ENCODE measurements at regions not wholly inside any gene's neighbourhood (a gene's known extent, or its start where the extent isn't known, plus 50 kb on each side); places are given as distances from the start of the nearest gene placed in this dataset.

DNA sequence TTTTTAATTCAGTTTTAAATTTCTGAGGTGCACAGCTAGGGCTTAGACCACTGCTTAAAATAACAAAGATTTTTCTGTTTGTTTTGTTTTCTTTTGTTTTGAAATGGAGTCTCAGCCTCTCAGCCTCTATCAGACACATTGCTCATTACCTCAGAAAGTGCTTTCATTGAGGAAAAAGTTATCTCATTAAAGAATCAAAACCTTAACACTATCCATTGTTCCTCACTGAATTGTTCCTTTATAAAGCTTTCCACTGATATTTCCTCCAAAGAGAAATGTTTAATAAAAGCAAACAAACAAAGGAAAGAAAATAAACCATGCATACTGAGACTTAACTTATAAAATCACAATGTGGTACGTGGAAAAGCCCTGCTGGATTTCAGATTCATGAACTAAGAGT, 63.8 kb downstream of the SIPA1L2 start:
- Histone ChIP-seq H3K36me3 (no peaks in the 10 kb centered on the region), H3K4me3 (no peak overlapping the region), H3K27me3 (no peaks in the 10 kb centered on the region), H3K27ac (replicated peaks in 1 of 4) (peak overlapping the region in 1 of 4 donors; percentile 3), H3K4me1 (peaks cover 50 to 84% (median 77%) of the 10 kb centered on the region in 4 donors), H3K9me3 (no peaks in the 10 kb centered on the region)
- TF ChIP-seq POLR2A (IDR thresholded peaks at IDR 0.05; ENCODE audit: low read depth), result no peak
- TF ChIP-seq POLR2AphosphoS5 (IDR thresholded peaks at IDR 0.05), result no peak
- TF ChIP-seq, protein P1, sequence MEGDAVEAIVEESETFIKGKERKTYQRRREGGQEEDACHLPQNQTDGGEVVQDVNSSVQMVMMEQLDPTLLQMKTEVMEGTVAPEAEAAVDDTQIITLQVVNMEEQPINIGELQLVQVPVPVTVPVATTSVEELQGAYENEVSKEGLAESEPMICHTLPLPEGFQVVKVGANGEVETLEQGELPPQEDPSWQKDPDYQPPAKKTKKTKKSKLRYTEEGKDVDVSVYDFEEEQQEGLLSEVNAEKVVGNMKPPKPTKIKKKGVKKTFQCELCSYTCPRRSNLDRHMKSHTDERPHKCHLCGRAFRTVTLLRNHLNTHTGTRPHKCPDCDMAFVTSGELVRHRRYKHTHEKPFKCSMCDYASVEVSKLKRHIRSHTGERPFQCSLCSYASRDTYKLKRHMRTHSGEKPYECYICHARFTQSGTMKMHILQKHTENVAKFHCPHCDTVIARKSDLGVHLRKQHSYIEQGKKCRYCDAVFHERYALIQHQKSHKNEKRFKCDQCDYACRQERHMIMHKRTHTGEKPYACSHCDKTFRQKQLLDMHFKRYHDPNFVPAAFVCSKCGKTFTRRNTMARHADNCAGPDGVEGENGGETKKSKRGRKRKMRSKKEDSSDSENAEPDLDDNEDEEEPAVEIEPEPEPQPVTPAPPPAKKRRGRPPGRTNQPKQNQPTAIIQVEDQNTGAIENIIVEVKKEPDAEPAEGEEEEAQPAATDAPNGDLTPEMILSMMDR (IDR thresholded peaks at IDR 0.05), result no peak
- no peak for TF ChIP-seq EP300 (IDR thresholded peaks at IDR 0.05)
- 39% methylated on average over 1 of the region's 1 CpG for WGBS
- intact Hi-C loops (cut with DNase I), result no loop called here
- DNase-seq (ENCODE audit: extremely low spot score), result no peak

DNA sequence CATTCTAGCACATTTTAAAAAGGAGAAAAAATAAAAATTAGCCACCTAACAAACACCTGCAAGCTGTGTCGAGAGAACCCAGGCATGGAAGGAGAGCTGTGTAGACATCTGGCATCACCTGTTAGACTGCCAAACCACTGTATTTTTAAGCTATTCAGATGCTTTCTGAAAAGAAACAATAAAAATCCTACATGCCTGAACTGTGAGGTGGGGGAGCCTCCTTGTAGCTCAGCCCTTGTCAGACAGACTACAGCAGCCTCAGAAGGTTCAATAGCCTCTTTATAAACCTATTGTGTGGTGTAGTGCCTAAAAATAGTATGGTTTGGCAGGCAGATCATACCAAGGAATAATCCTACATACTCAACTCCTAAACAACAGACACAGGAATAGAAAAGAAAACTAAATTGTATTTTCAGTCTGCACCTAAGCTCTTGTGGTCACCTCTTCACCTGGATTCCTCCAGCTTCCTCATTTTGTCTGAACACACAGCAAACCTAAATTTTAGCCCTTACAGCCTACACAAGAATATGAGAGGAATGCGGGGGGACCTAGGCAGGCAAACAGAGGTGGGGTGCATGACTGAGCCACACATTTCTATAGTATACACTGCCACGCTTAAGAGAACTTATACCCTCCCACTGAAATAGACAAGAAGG, 67.0 kb downstream of the SIPA1L2 start:
- no peaks in the 10 kb centered on the region for H3K27me3 ChIP-seq
- intact Hi-C loops (cut with DNase I), result no loop called here
- no peak overlapping the region for H3K4me3 ChIP-seq
- H3K36me3 ChIP-seq, result no peaks in the 10 kb centered on the region
- WGBS, result 76% methylated on average over 3 of the region's 3 CpGs
- no peak for TF ChIP-seq POLR2AphosphoS5 (IDR thresholded peaks at IDR 0.05)
- TF ChIP-seq, protein P1 (IDR thresholded peaks at IDR 0.05), result no peak
- no peak for TF ChIP-seq EP300 (IDR thresholded peaks at IDR 0.05)
- no peak for TF ChIP-seq POLR2A (IDR thresholded peaks at IDR 0.05; ENCODE audit: low read depth)
- no peak overlapping the region for H3K27ac ChIP-seq (replicated peaks in 1 of 4)
- H3K4me1 ChIP-seq, result peaks cover 48 to 82% (median 70%) of the 10 kb centered on the region in 4 donors
- peak; percentile 60 for DNase-seq (ENCODE audit: extremely low spot score)
- H3K9me3 ChIP-seq, result no peaks in the 10 kb centered on the region

DNA sequence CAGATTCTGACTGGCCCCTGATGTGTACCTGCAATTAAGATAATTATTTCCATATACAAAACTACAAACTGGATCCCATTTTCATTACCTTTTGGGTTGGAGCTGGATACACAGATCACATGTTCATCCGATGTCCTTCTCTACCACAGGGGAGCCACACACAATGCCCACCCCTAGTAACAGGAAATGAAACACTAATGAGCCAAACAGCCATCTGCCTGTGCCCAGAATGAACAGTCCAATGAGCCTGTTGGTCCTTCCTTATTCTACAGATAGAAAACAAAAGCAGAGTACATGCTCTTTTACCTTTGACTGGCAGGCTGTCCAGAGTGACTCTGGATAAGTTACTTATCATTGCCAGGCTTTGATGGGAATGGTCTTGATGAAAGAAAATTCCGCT, 68.6 kb downstream of the SIPA1L2 start:
- no peaks in the 10 kb centered on the region for H3K27me3 ChIP-seq
- H3K4me3 ChIP-seq, result no peak overlapping the region
- TF ChIP-seq, protein P1 (IDR thresholded peaks at IDR 0.05), result no peak
- no peak for TF ChIP-seq EP300 (IDR thresholded peaks at IDR 0.05)
- TF ChIP-seq POLR2AphosphoS5 (IDR thresholded peaks at IDR 0.05), result no peak
- TF ChIP-seq POLR2A (IDR thresholded peaks at IDR 0.05; ENCODE audit: low read depth), result no peak
- H3K27ac ChIP-seq (replicated peaks in 1 of 4), result no peak overlapping the region
- no peaks in the 10 kb centered on the region for H3K36me3 ChIP-seq
- WGBS, result 73% methylated on average over 2 of the region's 2 CpGs
- intact Hi-C loops (cut with DNase I), result no loop called here
- DNase-seq (ENCODE audit: extremely low spot score), result peak; percentile 55
- no peaks in the 10 kb centered on the region for H3K9me3 ChIP-seq
- peaks cover 60 to 86% (median 77%) of the 10 kb centered on the region in 4 donors for H3K4me1 ChIP-seq

DNA sequence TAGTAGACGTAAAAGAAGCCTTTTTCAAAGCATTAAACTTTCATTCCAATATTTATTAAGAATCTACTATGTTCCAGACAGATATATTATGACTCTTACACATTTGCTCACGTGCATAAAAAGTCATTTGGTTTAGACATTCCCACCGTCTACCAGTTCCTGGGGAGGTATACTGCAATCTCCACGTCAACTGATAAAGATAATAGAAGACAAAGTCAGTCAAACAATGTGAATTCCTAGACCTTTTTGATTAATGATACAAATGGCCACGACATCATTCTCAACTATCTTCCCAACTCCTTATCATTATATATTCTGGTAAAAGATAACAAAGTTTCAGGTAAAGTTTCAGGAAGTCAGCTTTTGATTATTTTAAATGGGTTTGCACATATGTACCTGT, 69.0 kb downstream of the SIPA1L2 start:
- Histone ChIP-seq H3K4me1 (peaks cover 62 to 86% (median 78%) of the 10 kb centered on the region in 4 donors), H3K36me3 (no peaks in the 10 kb centered on the region), H3K9me3 (no peaks in the 10 kb centered on the region), H3K27me3 (no peaks in the 10 kb centered on the region), H3K27ac (replicated peaks in 1 of 4) (no peak overlapping the region), H3K4me3 (no peak overlapping the region)
- intact Hi-C loops (cut with DNase I), result no loop called here
- WGBS, result 92% methylated on average over 5 of the region's 5 CpGs
- no peak for DNase-seq (ENCODE audit: extremely low spot score)
- TF ChIP-seq, protein P1 (IDR thresholded peaks at IDR 0.05), result no peak
- no peak for TF ChIP-seq POLR2A (IDR thresholded peaks at IDR 0.05; ENCODE audit: low read depth)
- no peak for TF ChIP-seq POLR2AphosphoS5 (IDR thresholded peaks at IDR 0.05)
- no peak for TF ChIP-seq EP300 (IDR thresholded peaks at IDR 0.05)

DNA sequence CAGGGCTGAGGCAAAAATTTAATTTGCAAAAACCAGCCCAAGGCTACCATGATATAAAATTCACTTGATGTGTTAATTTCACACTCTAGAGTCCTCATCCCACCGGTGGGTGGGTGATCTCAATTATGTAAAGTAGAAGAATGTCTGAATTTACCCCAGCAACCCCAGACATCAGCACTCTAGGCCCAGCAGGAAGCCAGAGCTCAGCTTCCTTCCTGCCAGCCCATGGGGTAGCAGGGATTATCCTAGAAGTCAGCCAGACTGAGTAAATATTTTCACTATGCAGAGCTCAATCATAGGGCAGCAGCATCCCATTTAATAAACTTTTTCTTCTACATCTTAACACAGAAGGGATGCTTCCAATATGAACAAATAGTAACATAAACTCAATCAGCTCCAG, 71.0 kb downstream of the SIPA1L2 start:
- Histone ChIP-seq H3K36me3 (no peaks in the 10 kb centered on the region), H3K27ac (replicated peaks in 1 of 4) (peak overlapping the region in 2 of 4 donors; percentile 3 to 8), H3K4me3 (no peak overlapping the region), H3K4me1 (peaks cover 73 to 97% (median 85%) of the 10 kb centered on the region in 4 donors), H3K9me3 (no peaks in the 10 kb centered on the region), H3K27me3 (no peaks in the 10 kb centered on the region)
- TF ChIP-seq POLR2A (IDR thresholded peaks at IDR 0.05; ENCODE audit: low read depth) (no peak), EP300 (IDR thresholded peaks at IDR 0.05) (no peak), POLR2AphosphoS5 (IDR thresholded peaks at IDR 0.05) (no peak)
- TF ChIP-seq, protein P1 (IDR thresholded peaks at IDR 0.05), result no peak
- no peak for DNase-seq (ENCODE audit: extremely low spot score)
- 50% methylated on average over 1 of the region's 1 CpG for WGBS
- intact Hi-C loops (cut with DNase I), result no loop called here

All from esophagus muscularis mucosa (tissue), 4 donors.